Liver (tissue), 7 donors: ENCODE measurements at regions not wholly inside any gene's neighbourhood (a gene's known extent, or its start where the extent isn't known, plus 50 kb on each side); places are given as distances from the start of the nearest gene placed in this dataset.

Experiments
- DNase-seq: peaks from one replicate; pipeline ENCODE4 v3.0.0-alpha.2; 2017; ENCODE audit warnings: low spot score
- H3K27ac ChIP-seq, 2 donors: one replicate each; pipeline ENCODE4 v1.7.0; 2013; ENCODE audit warnings: inconsistent platforms in 2 of 2, low read length in 2 of 2, control low read depth in 1 of 2, low read depth in 1 of 2, mild to moderate bottlenecking in 1 of 2
- H3K27me3 ChIP-seq, 4 donors: one replicate each; pipeline versions ENCODE4 v1.6.1 to v1.7.0; 2013; ENCODE audit warnings: low read length in 3 of 4, inconsistent platforms in 1 of 4, mild to moderate bottlenecking in 1 of 4, moderate library complexity in 1 of 4; ENCODE audit not compliant: control insufficient read depth in 4 of 4, insufficient read depth in 4 of 4
- H3K36me3 ChIP-seq, 4 donors: one replicate each; pipeline versions ENCODE4 v1.6.1 to v1.7.0; 2013; ENCODE audit warnings: low read length in 3 of 4, mild to moderate bottlenecking in 3 of 4, low read depth in 1 of 4, moderate library complexity in 1 of 4; ENCODE audit not compliant: control insufficient read depth in 4 of 4, insufficient read depth in 3 of 4
- H3K4me1 ChIP-seq, 4 donors: one replicate each; pipeline versions ENCODE4 v1.6.1 to v1.7.0; 2013; ENCODE audit warnings: low read length in 3 of 4, mild to moderate bottlenecking in 3 of 4, moderate library complexity in 1 of 4; ENCODE audit not compliant: control insufficient read depth in 4 of 4, insufficient read depth in 4 of 4
- H3K4me3 ChIP-seq, 3 donors: one replicate each; pipeline versions ENCODE4 v1.6.1 to v1.7.0; 2013; ENCODE audit warnings: low read length in 3 of 3, control low read depth in 1 of 3, low read depth in 1 of 3, mild to moderate bottlenecking in 1 of 3
- H3K9ac ChIP-seq, 2 donors: one replicate each; pipeline ENCODE4 v1.7.0; 2013; ENCODE audit warnings: low read length in 2 of 2, mild to moderate bottlenecking in 2 of 2, moderate library complexity in 2 of 2, control low read depth in 1 of 2, low read depth in 1 of 2
- H3K9me3 ChIP-seq, 4 donors: one replicate each; pipeline versions ENCODE4 v1.6.1 to v1.7.0; 2013; ENCODE audit warnings: low read length in 3 of 4; ENCODE audit not compliant: control insufficient read depth in 4 of 4
- EGR1 ChIP-seq, 2 donors: IDR thresholded peaks; 2 replicates each; pipeline ENCODE4 v1.6.1; 2016 to 2018; ENCODE audit warnings: antibody characterized with exemption in 2 of 2, low read depth in 2 of 2
- GABPA ChIP-seq, 2 donors: IDR thresholded peaks in 1 of 2; conservative IDR thresholded peaks in 1 of 2; 2 replicates each; pipeline ENCODE4 v1.6.1; 2016; ENCODE audit warnings: antibody characterized with exemption in 2 of 2, mild to moderate bottlenecking in 1 of 2, moderate library complexity in 1 of 2
- HNF4G ChIP-seq: IDR thresholded peaks from 2 replicates; pipeline ENCODE4 v1.6.1; 2016; ENCODE audit warnings: antibody characterized with exemption
- JUND ChIP-seq, 2 donors: IDR thresholded peaks; 2 replicates each; pipeline ENCODE4 v1.6.1; 2016; ENCODE audit warnings: antibody characterized with exemption in 2 of 2
- NR2F2 ChIP-seq: IDR thresholded peaks from 2 replicates; pipeline ENCODE4 v1.6.1; 2016; ENCODE audit warnings: antibody characterized with exemption
- WGBS: extraction: QIAGEN DNeasy Blood & Tissue Kit; methylation state at CpG from one replicate; pipeline ENCODE4 v1.1.7; 2013; 5-methylcytosine and 5-hydroxymethylcytosine counted together
- TF ChIP-seq, protein P1 (sequence below): IDR thresholded peaks from 2 replicates; pipeline ENCODE4 v1.6.1; 2016; ENCODE audit warnings: antibody characterized with exemption
- TF ChIP-seq, protein P2 (sequence below): IDR thresholded peaks from 2 replicates; pipeline ENCODE4 v1.6.1; 2016; ENCODE audit warnings: antibody characterized with exemption, mild to moderate bottlenecking
- TF ChIP-seq, protein P3 (sequence below): IDR thresholded peaks from 2 replicates; pipeline ENCODE4 v1.6.1; 2016; ENCODE audit warnings: antibody characterized with exemption
- donor health status: healthy.
- donor health status: healthy.
- donor health status: healthy.
- donor health status: healthy.

DNA sequence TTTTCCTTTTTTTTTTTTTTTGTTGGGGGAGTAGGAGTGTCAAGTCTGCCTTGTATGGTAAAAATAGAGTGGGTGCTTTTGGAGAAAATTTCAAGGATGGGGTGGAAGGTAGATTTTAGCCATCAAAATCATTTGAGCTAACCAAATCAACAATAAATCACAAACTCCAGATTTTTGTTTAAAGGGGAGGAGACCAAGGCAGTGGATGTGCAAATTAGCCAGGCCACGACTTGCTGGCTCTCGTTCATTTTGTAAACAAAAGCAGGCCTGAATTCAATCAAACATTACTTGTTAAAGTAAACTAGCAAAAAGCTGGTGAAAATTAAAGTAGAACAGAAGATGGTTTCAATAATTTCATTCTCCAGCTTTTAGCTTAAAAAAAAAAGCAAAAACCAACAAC, 387.2 kb downstream of the BMP4 start (continued):
- TF ChIP-seq, protein P1, sequence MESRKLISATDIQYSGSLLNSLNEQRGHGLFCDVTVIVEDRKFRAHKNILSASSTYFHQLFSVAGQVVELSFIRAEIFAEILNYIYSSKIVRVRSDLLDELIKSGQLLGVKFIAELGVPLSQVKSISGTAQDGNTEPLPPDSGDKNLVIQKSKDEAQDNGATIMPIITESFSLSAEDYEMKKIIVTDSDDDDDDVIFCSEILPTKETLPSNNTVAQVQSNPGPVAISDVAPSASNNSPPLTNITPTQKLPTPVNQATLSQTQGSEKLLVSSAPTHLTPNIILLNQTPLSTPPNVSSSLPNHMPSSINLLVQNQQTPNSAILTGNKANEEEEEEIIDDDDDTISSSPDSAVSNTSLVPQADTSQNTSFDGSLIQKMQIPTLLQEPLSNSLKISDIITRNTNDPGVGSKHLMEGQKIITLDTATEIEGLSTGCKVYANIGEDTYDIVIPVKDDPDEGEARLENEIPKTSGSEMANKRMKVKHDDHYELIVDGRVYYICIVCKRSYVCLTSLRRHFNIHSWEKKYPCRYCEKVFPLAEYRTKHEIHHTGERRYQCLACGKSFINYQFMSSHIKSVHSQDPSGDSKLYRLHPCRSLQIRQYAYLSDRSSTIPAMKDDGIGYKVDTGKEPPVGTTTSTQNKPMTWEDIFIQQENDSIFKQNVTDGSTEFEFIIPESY: no peak
- TF ChIP-seq GABPA (IDR thresholded peaks at IDR 0.05 in 1 of 2, conservative IDR thresholded peaks at IDR 0.05 in 1 of 2): no peak
- TF ChIP-seq EGR1 (IDR thresholded peaks at IDR 0.05; ENCODE audit: low read depth in 2 of 2): no peak

DNA sequence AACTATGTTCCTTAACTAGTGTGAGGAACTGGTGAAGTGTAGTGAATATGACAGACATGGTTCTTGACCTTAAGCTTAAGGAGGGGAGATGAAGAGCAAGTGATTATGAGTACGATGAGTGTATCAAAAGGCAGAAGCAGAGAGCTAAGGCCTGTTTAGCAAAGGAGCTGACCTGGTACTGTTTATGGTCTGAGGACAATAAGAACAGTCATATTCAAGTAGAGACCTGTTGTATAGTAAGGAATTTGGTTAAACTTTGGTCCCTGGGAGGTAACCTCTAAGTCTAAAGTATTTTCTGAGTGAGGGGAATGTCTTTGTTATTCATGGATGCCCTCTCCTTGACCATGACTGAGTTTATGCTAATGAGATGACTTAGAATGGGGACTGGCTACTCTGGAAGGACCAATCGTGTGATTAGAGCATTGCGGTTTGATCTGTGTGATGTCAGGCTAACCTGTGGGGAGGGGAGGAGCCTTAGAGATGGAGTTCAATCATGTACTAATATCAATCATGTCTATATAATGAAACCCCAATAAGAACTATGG, 389.3 kb downstream of the BMP4 start:
- Histone ChIP-seq H3K9me3 (peaks cover 0 to 9% (median 4%) of the 10 kb centered on the region in 4 donors), H3K27ac (no peak overlapping the region), H3K27me3 (no peaks in the 10 kb centered on the region), H3K9ac (no peak overlapping the region), H3K4me3 (no peak overlapping the region), H3K4me1 (no peaks in the 10 kb centered on the region), H3K36me3 (no peaks in the 10 kb centered on the region)
- TF ChIP-seq, protein P2, sequence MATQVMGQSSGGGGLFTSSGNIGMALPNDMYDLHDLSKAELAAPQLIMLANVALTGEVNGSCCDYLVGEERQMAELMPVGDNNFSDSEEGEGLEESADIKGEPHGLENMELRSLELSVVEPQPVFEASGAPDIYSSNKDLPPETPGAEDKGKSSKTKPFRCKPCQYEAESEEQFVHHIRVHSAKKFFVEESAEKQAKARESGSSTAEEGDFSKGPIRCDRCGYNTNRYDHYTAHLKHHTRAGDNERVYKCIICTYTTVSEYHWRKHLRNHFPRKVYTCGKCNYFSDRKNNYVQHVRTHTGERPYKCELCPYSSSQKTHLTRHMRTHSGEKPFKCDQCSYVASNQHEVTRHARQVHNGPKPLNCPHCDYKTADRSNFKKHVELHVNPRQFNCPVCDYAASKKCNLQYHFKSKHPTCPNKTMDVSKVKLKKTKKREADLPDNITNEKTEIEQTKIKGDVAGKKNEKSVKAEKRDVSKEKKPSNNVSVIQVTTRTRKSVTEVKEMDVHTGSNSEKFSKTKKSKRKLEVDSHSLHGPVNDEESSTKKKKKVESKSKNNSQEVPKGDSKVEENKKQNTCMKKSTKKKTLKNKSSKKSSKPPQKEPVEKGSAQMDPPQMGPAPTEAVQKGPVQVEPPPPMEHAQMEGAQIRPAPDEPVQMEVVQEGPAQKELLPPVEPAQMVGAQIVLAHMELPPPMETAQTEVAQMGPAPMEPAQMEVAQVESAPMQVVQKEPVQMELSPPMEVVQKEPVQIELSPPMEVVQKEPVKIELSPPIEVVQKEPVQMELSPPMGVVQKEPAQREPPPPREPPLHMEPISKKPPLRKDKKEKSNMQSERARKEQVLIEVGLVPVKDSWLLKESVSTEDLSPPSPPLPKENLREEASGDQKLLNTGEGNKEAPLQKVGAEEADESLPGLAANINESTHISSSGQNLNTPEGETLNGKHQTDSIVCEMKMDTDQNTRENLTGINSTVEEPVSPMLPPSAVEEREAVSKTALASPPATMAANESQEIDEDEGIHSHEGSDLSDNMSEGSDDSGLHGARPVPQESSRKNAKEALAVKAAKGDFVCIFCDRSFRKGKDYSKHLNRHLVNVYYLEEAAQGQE: no peak
- no peak for TF ChIP-seq NR2F2
- DNase-seq: no peak
- 95% methylated on average over 3 of the region's 3 CpGs for WGBS

DNA sequence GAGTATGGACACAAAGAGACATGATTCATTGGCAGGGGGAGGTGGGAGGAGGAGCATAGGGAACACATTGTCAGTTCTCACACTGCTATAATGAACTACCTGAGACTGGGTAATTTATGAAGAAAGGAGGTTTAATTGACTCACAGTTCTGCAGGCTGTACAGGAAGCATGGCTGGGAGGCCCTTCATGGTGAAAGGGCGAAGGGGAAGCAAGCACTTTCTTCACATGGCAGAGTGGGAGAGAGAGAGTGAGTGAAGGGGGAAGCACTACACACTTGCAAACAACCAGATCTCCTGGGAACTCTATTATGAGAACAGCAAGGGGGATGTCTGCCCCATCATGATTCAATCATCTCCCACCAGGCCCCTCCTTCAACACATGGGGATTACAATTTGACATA, 391.8 kb downstream of the BMP4 start:
- H3K4me3 ChIP-seq: no peak overlapping the region
- no peak overlapping the region for H3K9ac ChIP-seq
- H3K27ac ChIP-seq: no peak overlapping the region
- H3K9me3 ChIP-seq: peaks cover 3 to 12% (median 4%) of the 10 kb centered on the region in 4 donors
- WGBS: 78% methylated on average over 1 of the region's 1 CpG
- DNase-seq: no peak
- no peaks in the 10 kb centered on the region for H3K4me1 ChIP-seq
- H3K27me3 ChIP-seq: no peaks in the 10 kb centered on the region
- TF ChIP-seq, protein P1: no peak
- TF ChIP-seq, protein P3, sequence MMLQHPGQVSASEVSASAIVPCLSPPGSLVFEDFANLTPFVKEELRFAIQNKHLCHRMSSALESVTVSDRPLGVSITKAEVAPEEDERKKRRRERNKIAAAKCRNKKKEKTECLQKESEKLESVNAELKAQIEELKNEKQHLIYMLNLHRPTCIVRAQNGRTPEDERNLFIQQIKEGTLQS: no peak
- no peak for TF ChIP-seq JUND (IDR thresholded peaks at IDR 0.05)
- TF ChIP-seq HNF4G: no peak
- no peaks in the 10 kb centered on the region for H3K36me3 ChIP-seq
